Breast epithelium (tissue), 4 donors: ENCODE measurements at regions not wholly inside any gene's neighbourhood (a gene's known extent, or its start where the extent isn't known, plus 50 kb on each side); places are given as distances from the start of the nearest gene placed in this dataset.
A peak's percentile ranks its signal among the peaks of the same experiment; 100 is the strongest.

Experiments
- DNase-seq, 2 donors: peaks; one replicate each; pipeline ENCODE4 v3.0.0-alpha.2; 2019; ENCODE audit warnings: low spot score in 2 of 2
- H3K27ac ChIP-seq, 2 donors: fragments of 200-600 bp; sonication (generic) in 1 of 2; one replicate each; pipeline ENCODE4 v1.5.1; 2016 to 2019; ENCODE audit warnings: mild to moderate bottlenecking in 1 of 2
- H3K27me3 ChIP-seq, 2 donors: fragments of 200-600 bp; sonication (generic) in 1 of 2; one replicate each; pipeline versions ENCODE4 v1.5.1 to v1.6.0; 2017 to 2019; ENCODE audit warnings: control low read depth in 1 of 2, mild to moderate bottlenecking in 1 of 2
- H3K36me3 ChIP-seq: fragments of 200-600 bp; one replicate; pipeline ENCODE4 v1.5.1; 2019
- H3K4me1 ChIP-seq, 2 donors: fragments of 200-600 bp; sonication (generic); one replicate each; pipeline ENCODE4 v1.5.1; 2016 to 2019; ENCODE audit warnings: control low read depth in 1 of 2
- H3K4me3 ChIP-seq, 3 donors: fragments of 200-600 bp; sonication (generic); 1 replicate in 2 of 3; 2 replicates in 1 of 3; pipeline ENCODE4 v1.5.1; 2016 to 2019; ENCODE audit warnings: mild to moderate bottlenecking in 3 of 3, moderate library complexity in 2 of 3
- H3K9me3 ChIP-seq, 2 donors: fragments of 200-600 bp; sonication (generic) in 1 of 2; one replicate each; pipeline ENCODE4 v1.5.1; 2016 to 2019; ENCODE audit warnings: control low read depth in 1 of 2
- POLR2A ChIP-seq: fragments of 450-650 bp; IDR thresholded peaks from one replicate; pipeline ENCODE4 v1.6.1; 2016; ENCODE audit warnings: antibody characterized with exemption, mild to moderate bottlenecking, moderate library complexity
- POLR2AphosphoS5 ChIP-seq, 3 donors: sonication (generic); formaldehyde crosslinking; IDR thresholded peaks; one replicate each; pipeline ENCODE4 v1.6.1; 2017; ENCODE audit warnings: antibody characterized with exemption in 3 of 3
- intact Hi-C: fragments of 100-400 bp; cut with DNase I; formaldehyde crosslinking; loops from one replicate; pipeline ENCODE4 v1.15.1; 2023; ENCODE audit warnings: low total_unique reads
- TF ChIP-seq, protein P1 (sequence below), 3 donors: fragments of 450-650 bp; IDR thresholded peaks; one replicate each; pipeline ENCODE4 v1.5.1; 2016 to 2017; ENCODE audit warnings: antibody characterized with exemption in 3 of 3, mild to moderate bottlenecking in 3 of 3, moderate library complexity in 3 of 3

- TF ChIP-seq, protein P1, sequence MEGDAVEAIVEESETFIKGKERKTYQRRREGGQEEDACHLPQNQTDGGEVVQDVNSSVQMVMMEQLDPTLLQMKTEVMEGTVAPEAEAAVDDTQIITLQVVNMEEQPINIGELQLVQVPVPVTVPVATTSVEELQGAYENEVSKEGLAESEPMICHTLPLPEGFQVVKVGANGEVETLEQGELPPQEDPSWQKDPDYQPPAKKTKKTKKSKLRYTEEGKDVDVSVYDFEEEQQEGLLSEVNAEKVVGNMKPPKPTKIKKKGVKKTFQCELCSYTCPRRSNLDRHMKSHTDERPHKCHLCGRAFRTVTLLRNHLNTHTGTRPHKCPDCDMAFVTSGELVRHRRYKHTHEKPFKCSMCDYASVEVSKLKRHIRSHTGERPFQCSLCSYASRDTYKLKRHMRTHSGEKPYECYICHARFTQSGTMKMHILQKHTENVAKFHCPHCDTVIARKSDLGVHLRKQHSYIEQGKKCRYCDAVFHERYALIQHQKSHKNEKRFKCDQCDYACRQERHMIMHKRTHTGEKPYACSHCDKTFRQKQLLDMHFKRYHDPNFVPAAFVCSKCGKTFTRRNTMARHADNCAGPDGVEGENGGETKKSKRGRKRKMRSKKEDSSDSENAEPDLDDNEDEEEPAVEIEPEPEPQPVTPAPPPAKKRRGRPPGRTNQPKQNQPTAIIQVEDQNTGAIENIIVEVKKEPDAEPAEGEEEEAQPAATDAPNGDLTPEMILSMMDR (IDR thresholded peaks at IDR 0.05): no peak
- TF ChIP-seq POLR2AphosphoS5 (IDR thresholded peaks at IDR 0.05) (no peak), POLR2A (no peak)
- Histone ChIP-seq H3K36me3 (no peaks in the 10 kb centered on the region), H3K27me3 (peaks cover 0 to 24% of the 10 kb centered on the region in 2 donors), H3K9me3 (no peaks in the 10 kb centered on the region), H3K4me1 (no peaks in the 10 kb centered on the region), H3K27ac (no peak overlapping the region), H3K4me3 (no peak overlapping the region)
- no peak for DNase-seq
- intact Hi-C loops: no loop called here
Measured at GRCh38 chr11:123362941-123363340, 67.1 kb upstream of the GRAMD1B start.

- DNase-seq: no peak
- no peaks in the 10 kb centered on the region for H3K4me1 ChIP-seq
- H3K27me3 ChIP-seq: peaks cover 0 to 24% of the 10 kb centered on the region in 2 donors
- no peaks in the 10 kb centered on the region for H3K9me3 ChIP-seq
- no peak overlapping the region for H3K4me3 ChIP-seq
- TF ChIP-seq, protein P1 (IDR thresholded peaks at IDR 0.05): no peak
- TF ChIP-seq POLR2AphosphoS5 (IDR thresholded peaks at IDR 0.05): no peak
- TF ChIP-seq POLR2A: no peak
- intact Hi-C loops: no loop called here
- no peaks in the 10 kb centered on the region for H3K36me3 ChIP-seq
- H3K27ac ChIP-seq: no peak overlapping the region
Measured at GRCh38 chr11:123362186-123362585, 67.9 kb upstream of the GRAMD1B start.

DNA sequence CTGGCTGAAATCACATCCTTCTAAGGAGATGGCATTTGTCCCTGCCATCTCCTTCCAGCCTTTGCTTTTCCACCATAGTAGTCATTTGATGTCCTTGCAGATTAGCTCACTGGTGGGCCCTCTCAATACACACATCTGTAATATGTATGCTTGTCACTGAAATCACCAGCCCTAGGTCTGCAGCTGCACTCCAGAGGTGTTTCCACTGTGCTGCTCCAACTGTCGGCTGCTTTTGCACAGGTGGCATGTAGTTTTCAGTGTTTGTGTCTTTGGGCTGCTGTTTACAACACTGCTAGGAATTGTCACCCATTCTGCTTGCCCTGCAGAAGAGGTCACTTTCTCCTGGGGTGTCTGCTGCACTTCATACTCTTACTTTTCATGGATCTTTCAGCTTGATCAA is 69.0 kb upstream of the GRAMD1B start:
- H3K27me3 ChIP-seq: peaks cover 0 to 27% of the 10 kb centered on the region in 2 donors
- H3K4me3 ChIP-seq: no peak overlapping the region
- no peaks in the 10 kb centered on the region for H3K4me1 ChIP-seq
- intact Hi-C loops: no loop called here
- H3K36me3 ChIP-seq: no peaks in the 10 kb centered on the region
- H3K9me3 ChIP-seq: no peaks in the 10 kb centered on the region
- DNase-seq: no peak
- no peak for TF ChIP-seq POLR2AphosphoS5 (IDR thresholded peaks at IDR 0.05)
- no peak for TF ChIP-seq POLR2A
- TF ChIP-seq, protein P1 (IDR thresholded peaks at IDR 0.05): no peak
- no peak overlapping the region for H3K27ac ChIP-seq

DNA sequence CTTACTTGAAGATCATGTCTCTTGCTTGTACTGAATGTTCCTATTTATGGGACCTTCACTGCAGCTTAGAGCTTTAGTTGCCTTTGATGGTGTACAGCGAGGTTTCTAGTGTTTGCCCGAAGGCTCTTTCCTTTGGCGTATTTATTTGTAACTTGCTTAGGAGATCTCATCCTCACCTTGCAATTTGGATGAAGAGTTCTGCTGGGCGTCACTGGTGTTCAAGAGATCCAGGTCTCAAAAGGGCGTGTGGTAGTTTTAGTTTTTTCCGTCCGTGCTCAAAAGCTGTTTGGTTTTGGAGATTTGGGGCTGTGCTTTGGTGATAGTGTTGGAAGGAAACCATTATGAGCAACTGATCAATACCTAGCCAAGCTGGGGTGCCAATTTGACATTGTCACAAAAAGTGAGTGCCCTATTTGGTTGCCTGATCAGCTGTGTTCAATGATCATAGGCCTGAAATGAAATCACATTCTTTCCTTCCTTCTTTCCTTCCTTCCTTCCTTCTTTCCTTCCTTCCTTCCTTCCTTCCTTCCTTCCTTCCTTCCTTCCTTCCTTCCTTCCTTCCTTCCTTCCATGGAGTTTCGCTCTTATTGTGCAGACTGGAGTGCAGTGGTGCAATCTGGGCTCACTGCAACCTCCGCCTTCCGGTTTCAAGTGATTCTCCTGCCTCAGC is 69.7 kb upstream of the GRAMD1B start:
- no peak for DNase-seq
- H3K36me3 ChIP-seq: no peaks in the 10 kb centered on the region
- H3K4me1 ChIP-seq: no peaks in the 10 kb centered on the region
- peaks cover 0 to 27% of the 10 kb centered on the region in 2 donors for H3K27me3 ChIP-seq
- TF ChIP-seq POLR2AphosphoS5 (IDR thresholded peaks at IDR 0.05): no peak
- no peak overlapping the region for H3K4me3 ChIP-seq
- intact Hi-C loops: no loop called here
- H3K27ac ChIP-seq: no peak overlapping the region
- H3K9me3 ChIP-seq: no peaks in the 10 kb centered on the region

GRCh38 chr11:123357990-123358827 is 71.9 kb upstream of the GRAMD1B start:
- Histone ChIP-seq H3K27ac (no peak overlapping the region), H3K4me3 (peak overlapping the region; percentile 14 to 66 (median 55)), H3K36me3 (no peaks in the 10 kb centered on the region), H3K4me1 (no peaks in the 10 kb centered on the region), H3K27me3 (peaks cover 0 to 20% of the 10 kb centered on the region in 2 donors), H3K9me3 (no peaks in the 10 kb centered on the region)
- DNase-seq: no peak
- TF ChIP-seq POLR2A (no peak), POLR2AphosphoS5 (IDR thresholded peaks at IDR 0.05) (no peak)
- TF ChIP-seq, protein P1 (IDR thresholded peaks at IDR 0.05): no peak
- intact Hi-C loops: no loop called here
